Choroid plexus epithelial cell (primary cell): ENCODE measurements at regions not wholly inside any gene's neighbourhood (a gene's known extent, or its start where the extent isn't known, plus 50 kb on each side); places are given as distances from the start of the nearest gene placed in this dataset.

Experiments used
- DNase-seq: peaks from one replicate; pipeline ENCODE4 v3.0.0-alpha.2; 2010; ENCODE audit warnings: low read depth
- H3K4me3 ChIP-seq: 2 replicates; pipeline ENCODE4 v1.5.1; 2011; ENCODE audit warnings: low read depth, mild to moderate bottlenecking, control low read depth, low read length, moderate library complexity
- CTCF ChIP-seq: conservative IDR thresholded peaks from 2 replicates; pipeline ENCODE4 v1.5.1; 2011; ENCODE audit warnings: low read depth, mild to moderate bottlenecking, control low read depth, inconsistent platforms, low read length, moderate library complexity

GRCh38 chr11:27215471-27216269 lies 147.3 kb downstream of the CCDC34 start:
- TF ChIP-seq CTCF: no peak
- no peak for DNase-seq
- H3K4me3 ChIP-seq: no peak overlapping the region

GRCh38 chr11:27214713-27215112 lies 148.3 kb downstream of the CCDC34 start:
- DNase-seq: no peak
- no peak for TF ChIP-seq CTCF
- H3K4me3 ChIP-seq: no peak overlapping the region

GRCh38 chr11:27213232-27213660 lies 149.8 kb downstream of the CCDC34 start:
- DNase-seq: peak; percentile 87
- no peak for TF ChIP-seq CTCF
- no peak overlapping the region for H3K4me3 ChIP-seq

GRCh38 chr11:27212248-27212780 lies 150.7 kb downstream of the CCDC34 start:
- H3K4me3 ChIP-seq: no peak overlapping the region
- no peak for TF ChIP-seq CTCF
- DNase-seq: no peak

GRCh38 chr11:27211370-27212127 lies 151.5 kb downstream of the CCDC34 start:
- peak; percentile 54 for TF ChIP-seq CTCF
- no peak overlapping the region for H3K4me3 ChIP-seq
- DNase-seq: no peak

- no peak overlapping the region for H3K4me3 ChIP-seq
- TF ChIP-seq CTCF: no peak
- DNase-seq: no peak
These were observed 152.5 kb downstream of the CCDC34 start for GRCh38 chr11:27210531-27210930.
